ENCODE measurements at regions not wholly inside any gene's neighbourhood (a gene's known extent, or its start where the extent isn't known, plus 50 kb on each side); places are given as distances from the start of the nearest gene placed in this dataset.

DNA sequence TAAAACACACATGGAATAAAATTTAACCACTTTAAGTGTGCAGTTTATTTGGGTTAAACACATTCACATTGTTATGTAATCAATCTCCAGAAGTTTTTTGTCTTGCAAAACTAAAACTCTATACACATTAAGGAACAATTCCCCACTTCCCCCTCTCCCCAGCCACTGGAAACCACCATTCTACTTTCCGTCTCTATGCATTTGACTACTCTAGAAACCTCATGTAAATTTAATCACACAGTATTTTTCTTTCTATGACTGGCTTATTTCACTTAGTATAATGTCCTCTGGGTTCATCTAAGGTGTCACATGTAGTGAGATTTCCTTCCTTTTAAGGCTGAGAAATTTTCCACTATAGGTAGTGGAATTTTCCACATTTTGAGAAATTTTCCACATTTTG, 568.7 kb upstream of the UBE2E2 start:
- Histone ChIP-seq H3K4me3 (ENCODE audit: low read depth in 1 of 2, low read length in 2 of 2) (no peak overlapping the region), H3K36me3 (ENCODE audit: insufficient read depth, low read length) (no peaks in the 10 kb centered on the region), H3K4me2 (ENCODE audit: insufficient read depth, low read length) (no peak overlapping the region), H3K9ac (ENCODE audit: low read depth, low read length) (no peak overlapping the region), H4K20me1 (ENCODE audit: insufficient read depth, low read length) (no peaks in the 10 kb centered on the region), H3K27me3 (ENCODE audit: insufficient read depth, low read length, poor library complexity) (no peaks in the 10 kb centered on the region), H3K79me2 (ENCODE audit: insufficient read depth, low read length) (no peaks in the 10 kb centered on the region), H3K4me1 (ENCODE audit: insufficient read depth, low read length) (no peaks in the 10 kb centered on the region), H2AFZ (ENCODE audit: low read depth, low read length) (no peak overlapping the region), H3K27ac (ENCODE audit: low read length) (no peak overlapping the region), H3K9me3 (ENCODE audit: insufficient read depth, low read length, severe bottlenecking) (no peaks in the 10 kb centered on the region)
- DNase-seq: no peak
- ATAC-seq (ENCODE audit: insufficient read depth, low read depth): no peak
- TF ChIP-seq, protein P1, sequence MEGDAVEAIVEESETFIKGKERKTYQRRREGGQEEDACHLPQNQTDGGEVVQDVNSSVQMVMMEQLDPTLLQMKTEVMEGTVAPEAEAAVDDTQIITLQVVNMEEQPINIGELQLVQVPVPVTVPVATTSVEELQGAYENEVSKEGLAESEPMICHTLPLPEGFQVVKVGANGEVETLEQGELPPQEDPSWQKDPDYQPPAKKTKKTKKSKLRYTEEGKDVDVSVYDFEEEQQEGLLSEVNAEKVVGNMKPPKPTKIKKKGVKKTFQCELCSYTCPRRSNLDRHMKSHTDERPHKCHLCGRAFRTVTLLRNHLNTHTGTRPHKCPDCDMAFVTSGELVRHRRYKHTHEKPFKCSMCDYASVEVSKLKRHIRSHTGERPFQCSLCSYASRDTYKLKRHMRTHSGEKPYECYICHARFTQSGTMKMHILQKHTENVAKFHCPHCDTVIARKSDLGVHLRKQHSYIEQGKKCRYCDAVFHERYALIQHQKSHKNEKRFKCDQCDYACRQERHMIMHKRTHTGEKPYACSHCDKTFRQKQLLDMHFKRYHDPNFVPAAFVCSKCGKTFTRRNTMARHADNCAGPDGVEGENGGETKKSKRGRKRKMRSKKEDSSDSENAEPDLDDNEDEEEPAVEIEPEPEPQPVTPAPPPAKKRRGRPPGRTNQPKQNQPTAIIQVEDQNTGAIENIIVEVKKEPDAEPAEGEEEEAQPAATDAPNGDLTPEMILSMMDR (IDR thresholded peaks at IDR 0.05; ENCODE audit: borderline replicate concordance, extremely low read depth, low read length, poor library complexity, severe bottlenecking): no peak
- no peak for TF ChIP-seq EZH2 (IDR thresholded peaks at IDR 0.05; ENCODE audit: borderline replicate concordance, low read depth, low read length, severe bottlenecking)

DNA sequence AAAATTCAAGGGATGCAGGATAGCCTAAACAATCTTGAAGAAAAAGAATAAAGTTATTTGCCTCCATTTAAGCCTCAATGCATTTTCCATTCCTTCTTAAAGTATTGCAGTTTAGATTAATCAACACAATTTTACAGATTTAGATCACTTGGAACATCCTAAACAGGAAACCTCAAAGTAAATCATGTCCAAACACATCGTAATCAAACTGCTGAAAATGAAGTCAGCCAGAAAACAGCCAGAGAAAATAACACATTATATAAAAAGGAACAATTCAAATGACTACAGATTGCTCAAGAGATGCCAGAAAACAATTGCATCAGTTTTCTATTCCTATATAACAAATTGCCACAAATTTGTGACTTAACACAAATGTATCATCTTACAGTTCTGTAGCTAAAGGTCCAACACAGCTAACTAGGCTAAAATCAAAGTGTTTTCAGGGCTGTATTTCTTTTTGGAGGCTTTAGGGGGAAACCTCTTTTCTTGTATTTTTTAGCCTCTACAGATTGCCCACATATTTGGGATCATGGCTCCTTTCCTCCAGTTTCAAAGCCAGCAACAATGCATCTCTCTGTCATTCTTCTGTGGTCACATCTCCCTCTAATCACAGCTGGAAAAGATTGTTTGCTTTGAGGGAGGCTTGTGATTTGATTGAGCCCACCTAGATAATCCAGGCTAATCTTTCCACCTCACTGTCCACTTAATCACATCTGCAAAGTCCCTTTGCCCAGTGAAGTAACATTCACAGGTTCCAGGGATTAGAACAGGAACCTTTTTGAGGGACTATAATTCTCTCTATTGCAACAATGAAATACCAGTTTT, 543.3 kb upstream of the UBE2E2 start:
- H3K4me2 ChIP-seq (ENCODE audit: insufficient read depth, low read length): no peak overlapping the region
- TF ChIP-seq, protein P1 (IDR thresholded peaks at IDR 0.05; ENCODE audit: borderline replicate concordance, extremely low read depth, low read length, poor library complexity, severe bottlenecking): no peak
- no peak for TF ChIP-seq EZH2 (IDR thresholded peaks at IDR 0.05; ENCODE audit: borderline replicate concordance, low read depth, low read length, severe bottlenecking)
- H3K4me1 ChIP-seq (ENCODE audit: insufficient read depth, low read length): no peaks in the 10 kb centered on the region

GRCh38 chr3:22660606-22661005, 542.5 kb upstream of the UBE2E2 start:
- H3K9me3 ChIP-seq (ENCODE audit: insufficient read depth, low read length, severe bottlenecking): no peaks in the 10 kb centered on the region
- no peak overlapping the region for H3K4me2 ChIP-seq (ENCODE audit: insufficient read depth, low read length)
- no peaks in the 10 kb centered on the region for H3K36me3 ChIP-seq (ENCODE audit: insufficient read depth, low read length)
- DNase-seq (no peak), ATAC-seq (ENCODE audit: insufficient read depth, low read depth) (no peak)
- TF ChIP-seq, protein P1 (IDR thresholded peaks at IDR 0.05; ENCODE audit: borderline replicate concordance, extremely low read depth, low read length, poor library complexity, severe bottlenecking): no peak
- TF ChIP-seq EZH2 (IDR thresholded peaks at IDR 0.05; ENCODE audit: borderline replicate concordance, low read depth, low read length, severe bottlenecking): no peak
- H3K27ac ChIP-seq (ENCODE audit: low read length): no peak overlapping the region
- no peak overlapping the region for H3K9ac ChIP-seq (ENCODE audit: low read depth, low read length)
- no peaks in the 10 kb centered on the region for H3K4me1 ChIP-seq (ENCODE audit: insufficient read depth, low read length)
- H3K4me3 ChIP-seq (ENCODE audit: low read depth in 1 of 2, low read length in 2 of 2): no peak overlapping the region
- H2AFZ ChIP-seq (ENCODE audit: low read depth, low read length): no peak overlapping the region
- no peaks in the 10 kb centered on the region for H3K79me2 ChIP-seq (ENCODE audit: insufficient read depth, low read length)
- H4K20me1 ChIP-seq (ENCODE audit: insufficient read depth, low read length): no peaks in the 10 kb centered on the region
- H3K27me3 ChIP-seq (ENCODE audit: insufficient read depth, low read length, poor library complexity): no peaks in the 10 kb centered on the region

More for the DNA sequence above, 543.3 kb upstream of the UBE2E2 start:
- Histone ChIP-seq H3K27ac (ENCODE audit: low read length) (no peak overlapping the region), H3K9me3 (ENCODE audit: insufficient read depth, low read length, severe bottlenecking) (no peaks in the 10 kb centered on the region), H3K4me3 (ENCODE audit: low read depth in 1 of 2, low read length in 2 of 2) (no peak overlapping the region), H3K36me3 (ENCODE audit: insufficient read depth, low read length) (no peaks in the 10 kb centered on the region), H3K9ac (ENCODE audit: low read depth, low read length) (no peak overlapping the region), H3K27me3 (ENCODE audit: insufficient read depth, low read length, poor library complexity) (no peaks in the 10 kb centered on the region), H4K20me1 (ENCODE audit: insufficient read depth, low read length) (no peaks in the 10 kb centered on the region), H3K79me2 (ENCODE audit: insufficient read depth, low read length) (no peaks in the 10 kb centered on the region), H2AFZ (ENCODE audit: low read depth, low read length) (no peak overlapping the region)
- no peak for DNase-seq
- no peak for ATAC-seq (ENCODE audit: insufficient read depth, low read depth)

All from DND-41 (cell line).